HCT116 (cell line): ENCODE measurements at regions not wholly inside any gene's neighbourhood (a gene's known extent, or its start where the extent isn't known, plus 50 kb on each side); places are given as distances from the start of the nearest gene placed in this dataset.

Experiments used
- ATAC-seq: fragments of 200-7000 bp; cut with Tn5 transposase; 2 replicates; pipeline ENCODE4 v1.9.1; 2020; ENCODE audit warnings: mild to moderate bottlenecking, moderate library complexity
- BruUV-seq: library from RNA; stranded (reverse); fragments of 400-500 nt; replicated peaks from 2 replicates; lab custom pipeline; 2021; lab: Mats Ljungman, UMichigan
- CTCF ChIA-PET: fragments of 300-600 bp; sonication (Branson Sonifier 250); formaldehyde crosslinking; loops from one replicate; lab custom pipeline; 2021; ENCODE audit warnings: antibody characterized with exemption; lab: Charles Lee
- POLR2A ChIA-PET: fragments of 300-600, 350-600 bp; sonication (Branson Sonifier 250); formaldehyde crosslinking; loops from one replicate; lab custom pipeline; 2021; ENCODE audit warnings: antibody characterized with exemption; lab: Charles Lee
- RAD21 ChIA-PET, 2 experiments: fragments of 300-600 bp; sonication (Branson Sonifier 250); formaldehyde crosslinking; loops; one replicate each; lab custom pipeline; 2023; ENCODE audit warnings: low total read pairs in 2 of 2; ENCODE audit not compliant: uncharacterized antibody in 2 of 2, unreplicated experiment in 2 of 2, low non-redundant PET in 1 of 2; lab: Charles Lee
- DNase-seq: peaks from one replicate; pipeline ENCODE4 v3.0.0-alpha.2; 2010; ENCODE audit warnings: low read depth, low spot score
- H2AFZ ChIP-seq: fragments of 200-600 bp; shearing (Covaris generic), sonication (generic); 2 replicates; pipeline ENCODE4 v1.6.1; 2017; ENCODE audit warnings: low read depth, mixed run types, mixed read lengths, antibody characterized with exemption, low read length; ENCODE audit not compliant: poor library complexity, severe bottlenecking
- H3K27ac ChIP-seq: 2 replicates; pipeline ENCODE4 v1.5.1; 2012; ENCODE audit warnings: low read depth, low read length
- H3K27me3 ChIP-seq: fragments of 200-600 bp; sonication (generic); 2 replicates; pipeline ENCODE4 v1.6.1; 2016; ENCODE audit warnings: mixed run types, low read length, mixed read lengths; ENCODE audit not compliant: insufficient read depth
- H3K36me3 ChIP-seq, 2 experiments: fragments of 200-500 bp in 1 of 2; fragments of 200-600 bp in 1 of 2; sonication (Bioruptor generic) in 1 of 2; sonication (generic) in 1 of 2; 2 replicates each; pipeline versions ENCODE4 v1.5.1 to v1.6.1; 2014 to 2016; ENCODE audit warnings: low read length in 2 of 2, inconsistent platforms in 1 of 2, mixed read lengths in 1 of 2, mixed run types in 1 of 2; ENCODE audit not compliant: insufficient read depth in 2 of 2, control insufficient read depth in 1 of 2
- H3K4me1 ChIP-seq, 2 experiments: fragments of 200-600 bp in 1 of 2; sonication (generic) in 1 of 2; 2 replicates each; pipeline versions ENCODE4 v1.5.1 to v1.6.1; 2012 to 2017; ENCODE audit warnings: low read length in 2 of 2, inconsistent platforms in 1 of 2, mild to moderate bottlenecking in 1 of 2, mixed read lengths in 1 of 2, mixed run types in 1 of 2, moderate library complexity in 1 of 2; ENCODE audit not compliant: insufficient read depth in 2 of 2, control insufficient read depth in 1 of 2
- H3K4me2 ChIP-seq: fragments of 200-600 bp; sonication (generic); 2 replicates; pipeline ENCODE4 v1.6.1; 2017; ENCODE audit warnings: mixed run types, low read length, mixed read lengths
- H3K4me3 ChIP-seq, 2 experiments: fragments of 200-600 bp in 1 of 2; sonication (generic) in 1 of 2; replicated peaks in 1 of 2; 2 replicates each; pipeline ENCODE4 v1.5.1; 2011 to 2016; ENCODE audit warnings: low read length in 2 of 2, control low read depth in 1 of 2, low read depth in 1 of 2, mild to moderate bottlenecking in 1 of 2, mixed read lengths in 1 of 2, mixed run types in 1 of 2
- H3K79me2 ChIP-seq: fragments of 200-600 bp; sonication (generic); 2 replicates; pipeline ENCODE4 v1.6.1; 2017; ENCODE audit warnings: mild to moderate bottlenecking, mixed run types, low read length, moderate library complexity, mixed read lengths; ENCODE audit not compliant: insufficient read depth
- H3K9ac ChIP-seq: fragments of 200-600 bp; sonication (generic); 2 replicates; pipeline ENCODE4 v1.6.1; 2016; ENCODE audit warnings: low read length, mixed read lengths
- H3K9me2 ChIP-seq: fragments of 200-600 bp; sonication (generic), shearing (Covaris generic); 2 replicates; pipeline ENCODE4 v1.6.1; 2017; ENCODE audit warnings: mixed run types, mild to moderate bottlenecking, moderate library complexity; ENCODE audit not compliant: insufficient read depth
- H3K9me3 ChIP-seq, 2 experiments: fragments of 200-500 bp in 1 of 2; fragments of 200-600 bp in 1 of 2; sonication (Bioruptor generic) in 1 of 2; sonication (generic) in 1 of 2; 2 replicates each; pipeline ENCODE4 v1.6.1; 2014 to 2017; ENCODE audit warnings: low read length in 2 of 2, mixed read lengths in 2 of 2, inconsistent platforms in 1 of 2, low read depth in 1 of 2, mild to moderate bottlenecking in 1 of 2, mixed run types in 1 of 2, moderate library complexity in 1 of 2; ENCODE audit not compliant: control insufficient read depth in 1 of 2, insufficient read depth in 1 of 2
- H4K20me1 ChIP-seq: fragments of 200-600 bp; sonication (generic), shearing (Covaris generic); 2 replicates; pipeline ENCODE4 v1.6.1; 2017; ENCODE audit warnings: mixed run types, mild to moderate bottlenecking, moderate library complexity; ENCODE audit not compliant: insufficient read depth
- ATF3 ChIP-seq: IDR thresholded peaks from 2 replicates; pipeline ENCODE4 v1.6.1; 2012
- CEBPB ChIP-seq: IDR thresholded peaks from 2 replicates; pipeline ENCODE4 v1.6.1; 2012; ENCODE audit warnings: low read depth
- ELF1 ChIP-seq: IDR thresholded peaks from 2 replicates; pipeline ENCODE4 v1.6.1; 2012; ENCODE audit warnings: low read depth, borderline replicate concordance
- EZH2phosphoT487 ChIP-seq: fragments of 200-600 bp; IDR thresholded peaks from 2 replicates; pipeline ENCODE4 v1.6.1; 2018; ENCODE audit warnings: antibody characterized with exemption, borderline replicate concordance
- FOSL1 ChIP-seq: IDR thresholded peaks from 2 replicates; pipeline ENCODE4 v1.6.1; 2012; ENCODE audit warnings: low read depth
- JUND ChIP-seq: IDR thresholded peaks from 2 replicates; pipeline ENCODE4 v1.6.1; 2012
- POLR2A ChIP-seq: IDR thresholded peaks from 2 replicates; pipeline ENCODE4 v1.7.0; 2011; ENCODE audit warnings: borderline replicate concordance; ENCODE audit not compliant: insufficient read depth, insufficient read length; ENCODE audit errors: extremely low read depth
- REST ChIP-seq: IDR thresholded peaks from 2 replicates; pipeline ENCODE4 v1.6.1; 2012; ENCODE audit warnings: low read depth
- SIN3A ChIP-seq: IDR thresholded peaks from 2 replicates; pipeline ENCODE4 v1.6.1; 2012; ENCODE audit warnings: low read depth
- SP1 ChIP-seq: IDR thresholded peaks from 2 replicates; pipeline ENCODE4 v1.6.1; 2012; ENCODE audit warnings: low read depth
- TCF7L2 ChIP-seq: IDR thresholded peaks from 2 replicates; pipeline ENCODE4 v1.7.0; 2011; ENCODE audit warnings: borderline replicate concordance, inconsistent platforms; ENCODE audit not compliant: insufficient read depth, insufficient read length; ENCODE audit errors: extremely low read depth
- YY1 ChIP-seq: IDR thresholded peaks from 2 replicates; pipeline ENCODE4 v1.6.1; 2011; ENCODE audit warnings: low read length, low read depth, moderate library complexity, mild to moderate bottlenecking; ENCODE audit not compliant: insufficient replicate concordance; ENCODE audit errors: extremely low read depth
- ZNF274 ChIP-seq: fragments of 200-500 bp; sonication (Bioruptor generic); IDR thresholded peaks from 2 replicates; pipeline ENCODE4 v1.6.1; 2014; ENCODE audit warnings: mild to moderate bottlenecking, low read depth, low read length, inconsistent platforms
- intact Hi-C: fragments of 100-400 bp; cut with micrococcal nuclease; formaldehyde crosslinking; loops from 2 replicates; pipeline ENCODE4 v1.10.0; 2022

GRCh38 chr4:145406970-145407369 is 74.7 kb upstream of the SMAD1 start:
- Histone ChIP-seq H3K9ac (no peak overlapping the region), H3K79me2 (no peaks in the 10 kb centered on the region), H3K36me3 (no peaks in the 10 kb centered on the region), H3K9me2 (no peaks in the 10 kb centered on the region), H3K4me3 (no peak overlapping the region), H3K27me3 (no peaks in the 10 kb centered on the region), H3K4me1 (no peaks in the 10 kb centered on the region), H3K4me2 (no peak overlapping the region), H2AFZ (no peak overlapping the region), H3K27ac (no peak overlapping the region), H3K9me3 (no peaks in the 10 kb centered on the region), H4K20me1 (no peaks in the 10 kb centered on the region)
- DNase-seq (no peak), ATAC-seq (no peak)
- BruUV-seq, result no TSS peak
- intact Hi-C loops, result no loop called here
- ChIA-PET POLR2A (no interaction called here), RAD21 (no interaction called here), CTCF (no interaction called here)
- TF ChIP-seq ZNF274, result no peak
- TF ChIP-seq EZH2phosphoT487, result no peak
- no peak for TF ChIP-seq ELF1
- no peak for TF ChIP-seq ATF3
- no peak for TF ChIP-seq CEBPB
- TF ChIP-seq SP1, result no peak
- TF ChIP-seq JUND, result no peak
- no peak for TF ChIP-seq YY1
- no peak for TF ChIP-seq TCF7L2
- no peak for TF ChIP-seq SIN3A
- TF ChIP-seq REST, result no peak
- no peak for TF ChIP-seq FOSL1
- TF ChIP-seq POLR2A, result no peak
